ENCODE measurements at regions not wholly inside any gene's neighbourhood (a gene's known extent, or its start where the extent isn't known, plus 50 kb on each side); places are given as distances from the start of the nearest gene placed in this dataset.

DNA sequence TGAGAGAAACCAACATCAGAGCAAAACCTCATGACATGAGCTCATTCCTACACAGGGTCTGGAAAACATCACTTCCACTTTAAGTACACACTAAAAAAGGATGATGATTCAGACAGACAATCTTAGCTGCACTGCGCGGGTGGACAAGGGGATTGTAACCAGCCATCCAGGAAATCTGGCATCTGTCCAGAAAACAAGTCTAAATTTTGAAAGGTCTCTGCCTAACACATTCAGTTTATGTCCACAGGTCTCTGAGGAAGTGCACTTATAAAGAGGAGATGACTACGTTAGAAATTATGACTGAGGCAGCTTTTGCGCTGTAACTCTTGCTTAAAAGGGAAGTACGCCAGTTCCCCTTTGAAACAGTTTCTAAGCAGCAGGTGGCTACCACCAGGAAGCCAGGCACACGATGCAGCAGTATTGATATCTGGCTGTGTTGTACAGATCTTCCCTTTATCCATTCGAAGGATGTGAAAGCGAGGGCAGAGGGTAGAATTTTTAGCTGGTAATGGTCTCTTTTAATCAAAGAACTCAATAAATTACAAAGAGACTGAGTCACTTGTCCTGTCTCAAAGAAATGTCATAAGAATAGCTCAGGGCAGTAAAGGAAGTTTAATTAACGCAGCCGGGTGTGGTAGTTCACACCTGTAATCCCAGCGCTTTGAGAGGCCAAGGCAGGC is 128.0 kb downstream of the SETD4 start (continued):
- TF ChIP-seq, protein P1, sequence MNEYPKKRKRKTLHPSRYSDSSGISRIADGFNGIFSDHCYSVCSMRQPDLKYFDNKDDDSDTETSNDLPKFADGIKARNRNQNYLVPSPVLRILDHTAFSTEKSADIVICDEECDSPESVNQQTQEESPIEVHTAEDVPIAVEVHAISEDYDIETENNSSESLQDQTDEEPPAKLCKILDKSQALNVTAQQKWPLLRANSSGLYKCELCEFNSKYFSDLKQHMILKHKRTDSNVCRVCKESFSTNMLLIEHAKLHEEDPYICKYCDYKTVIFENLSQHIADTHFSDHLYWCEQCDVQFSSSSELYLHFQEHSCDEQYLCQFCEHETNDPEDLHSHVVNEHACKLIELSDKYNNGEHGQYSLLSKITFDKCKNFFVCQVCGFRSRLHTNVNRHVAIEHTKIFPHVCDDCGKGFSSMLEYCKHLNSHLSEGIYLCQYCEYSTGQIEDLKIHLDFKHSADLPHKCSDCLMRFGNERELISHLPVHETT (tag by site-specific recombination; IDR thresholded peaks at IDR 0.05): peak; percentile 65; the same call in 1 of the 2 replicates
- TF ChIP-seq KLF17 (tag by site-specific recombination; IDR thresholded peaks at IDR 0.05) (0 out of 2 replicates have a peak, but pooled peaks have one; percentile 12), ZIC2 (tag by site-specific recombination; IDR thresholded peaks at IDR 0.05) (peak; percentile 59), ZNF558 (tag by site-specific recombination; IDR thresholded peaks at IDR 0.05) (peak; percentile 32; the same call in 1 of the 2 replicates), PBX3 (CRISPR knock-in tag; IDR thresholded peaks at IDR 0.05) (no peak), ZNF707 (tag by site-specific recombination; IDR thresholded peaks at IDR 0.05) (no peak), ZBTB17 (tag by site-specific recombination; IDR thresholded peaks at IDR 0.05) (peak; percentile 89), ZNF629 (tag by site-specific recombination; IDR thresholded peaks at IDR 0.05) (peak; percentile 79), ZNF391 (tag by site-specific recombination; IDR thresholded peaks at IDR 0.05; ENCODE audit: borderline replicate concordance, low read depth) (no peak), TRIM28 (IDR thresholded peaks at IDR 0.05; ENCODE audit: borderline replicate concordance, low read length) (peak; percentile 38; the same call in 1 of the 2 replicates), OSR2 (tag by site-specific recombination; IDR thresholded peaks at IDR 0.05) (0 out of 2 replicates have a peak, but pooled peaks have one; percentile 24), ZNF664 (tag by site-specific recombination; IDR thresholded peaks at IDR 0.05) (no peak), ZSCAN23 (tag by site-specific recombination; IDR thresholded peaks at IDR 0.05) (0 out of 2 replicates have a peak, but pooled peaks have one; percentile 20), ZNF132 (tag by site-specific recombination; IDR thresholded peaks at IDR 0.05; ENCODE audit: borderline replicate concordance) (no peak), ZNF76 (tag by site-specific recombination; IDR thresholded peaks at IDR 0.05; ENCODE audit: borderline replicate concordance, low read depth) (0 out of 2 replicates have a peak, but pooled peaks have one; percentile 32), ZNF155 (tag by site-specific recombination; IDR thresholded peaks at IDR 0.05) (no peak), SP7 (tag by site-specific recombination; IDR thresholded peaks at IDR 0.05) (peak; percentile 53; the same call in 1 of the 2 replicates), ZNF366 (tag by site-specific recombination; conservative IDR thresholded peaks at IDR 0.05) (peak; percentile 66), ZNF600 (tag by site-specific recombination; IDR thresholded peaks at IDR 0.05) (peak; percentile 40; the same call in 1 of the 2 replicates), KLF1 (tag by site-specific recombination; IDR thresholded peaks at IDR 0.05) (no peak)
- TF ChIP-seq, protein P2, sequence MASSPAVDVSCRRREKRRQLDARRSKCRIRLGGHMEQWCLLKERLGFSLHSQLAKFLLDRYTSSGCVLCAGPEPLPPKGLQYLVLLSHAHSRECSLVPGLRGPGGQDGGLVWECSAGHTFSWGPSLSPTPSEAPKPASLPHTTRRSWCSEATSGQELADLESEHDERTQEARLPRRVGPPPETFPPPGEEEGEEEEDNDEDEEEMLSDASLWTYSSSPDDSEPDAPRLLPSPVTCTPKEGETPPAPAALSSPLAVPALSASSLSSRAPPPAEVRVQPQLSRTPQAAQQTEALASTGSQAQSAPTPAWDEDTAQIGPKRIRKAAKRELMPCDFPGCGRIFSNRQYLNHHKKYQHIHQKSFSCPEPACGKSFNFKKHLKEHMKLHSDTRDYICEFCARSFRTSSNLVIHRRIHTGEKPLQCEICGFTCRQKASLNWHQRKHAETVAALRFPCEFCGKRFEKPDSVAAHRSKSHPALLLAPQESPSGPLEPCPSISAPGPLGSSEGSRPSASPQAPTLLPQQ (tag by site-specific recombination; IDR thresholded peaks at IDR 0.05): peak; percentile 83

- Histone ChIP-seq H3K4me1 (ENCODE audit: control insufficient read depth, insufficient read depth, low read length) (peaks cover 4% of the 10 kb centered on the region), H3K4me3 (ENCODE audit: low read depth, low read length) (no peak overlapping the region), H3K27ac (ENCODE audit: extremely low read depth, low read depth, low read length) (no peak overlapping the region), H3K36me3 (ENCODE audit: control insufficient read depth in 2 of 2, insufficient read depth in 1 of 2, low read length in 2 of 2) (no peaks in the 10 kb centered on the region), H3K9me3 (ENCODE audit: control insufficient read depth, insufficient read depth, low read depth, low read length) (no peaks in the 10 kb centered on the region)
- CTCF ChIA-PET: interaction anchor here (0.7 to 0.9 kb wide), 2 partner anchors 10 to 98 kb away, joined by 3 read pairs; no protein-coding TSS in a partner anchor
- POLR2A ChIA-PET: no interaction called here
- no peak for TF ChIP-seq ZNF654 (tag by site-specific recombination; IDR thresholded peaks at IDR 0.05; ENCODE audit: low read depth)
- TF ChIP-seq ZBTB17 (tag by site-specific recombination; IDR thresholded peaks at IDR 0.05): no peak
- TF ChIP-seq YY1 (tag by site-specific recombination; IDR thresholded peaks at IDR 0.05): no peak
- TF ChIP-seq ZNF791 (tag by site-specific recombination; IDR thresholded peaks at IDR 0.05): no peak
- no peak for TF ChIP-seq SETDB1 (IDR thresholded peaks at IDR 0.05; ENCODE audit: insufficient read length, low read length)
- TF ChIP-seq ZNF658 (tag by site-specific recombination; IDR thresholded peaks at IDR 0.05): no peak
- TF ChIP-seq ZBTB48 (tag by site-specific recombination; IDR thresholded peaks at IDR 0.05): no peak
- TF ChIP-seq PRDM1 (tag by site-specific recombination; IDR thresholded peaks at IDR 0.05): no peak
- no peak for TF ChIP-seq ZNF311 (tag by site-specific recombination; IDR thresholded peaks at IDR 0.05; ENCODE audit: borderline replicate concordance)
- no peak for TF ChIP-seq ZNF10 (tag by site-specific recombination; IDR thresholded peaks at IDR 0.05)
- no peak for TF ChIP-seq ZNF394 (tag by site-specific recombination; IDR thresholded peaks at IDR 0.05; ENCODE audit: borderline replicate concordance)
- TF ChIP-seq, protein P3, sequence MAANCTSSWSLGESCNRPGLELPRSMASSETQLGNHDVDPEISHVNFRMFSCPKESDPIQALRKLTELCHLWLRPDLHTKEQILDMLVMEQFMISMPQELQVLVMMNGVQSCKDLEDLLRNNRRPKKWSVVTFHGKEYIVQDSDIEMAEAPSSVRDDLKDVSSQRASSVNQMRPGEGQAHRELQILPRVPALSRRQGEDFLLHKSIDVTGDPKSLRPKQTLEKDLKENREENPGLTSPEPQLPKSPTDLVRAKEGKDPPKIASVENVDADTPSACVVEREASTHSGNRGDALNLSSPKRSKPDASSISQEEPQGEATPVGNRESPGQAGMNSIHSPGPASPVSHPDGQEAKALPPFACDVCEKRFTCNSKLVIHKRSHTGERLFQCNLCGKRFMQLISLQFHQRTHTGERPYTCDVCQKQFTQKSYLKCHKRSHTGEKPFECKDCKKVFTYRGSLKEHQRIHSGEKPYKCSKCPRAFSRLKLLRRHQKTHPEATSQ (tag by site-specific recombination; IDR thresholded peaks at IDR 0.05): no peak
These were observed 130.4 kb downstream of the SETD4 start for GRCh38 chr21:35929901-35930300.

Data from HEK293 (cell line).